Glutamatergic neuron (in vitro differentiated cells): ENCODE measurements at regions not wholly inside any gene's neighbourhood (a gene's known extent, or its start where the extent isn't known, plus 50 kb on each side); places are given as distances from the start of the nearest gene placed in this dataset.

ENCODE experiments used
- DNase-seq: peaks from one replicate; pipeline ENCODE4 v3.0.0; 2022
- H3K27ac Mint-ChIP-seq: one replicate; pipeline ENCODE4 v1.8.0; 2020; ENCODE audit warnings: mild to moderate bottlenecking, mixed read lengths, inconsistent platforms; ENCODE audit not compliant: unreplicated experiment
- H3K27me3 Mint-ChIP-seq: one replicate; pipeline ENCODE4 v1.8.0; 2020; ENCODE audit warnings: mild to moderate bottlenecking, moderate library complexity, mixed read lengths, inconsistent platforms; ENCODE audit not compliant: unreplicated experiment
- H3K36me3 Mint-ChIP-seq: one replicate; pipeline ENCODE4 v1.8.0; 2020; ENCODE audit warnings: mild to moderate bottlenecking, mixed read lengths, inconsistent platforms; ENCODE audit not compliant: unreplicated experiment
- H3K4me1 Mint-ChIP-seq: one replicate; pipeline ENCODE4 v1.8.0; 2020; ENCODE audit warnings: mild to moderate bottlenecking, low read depth, mixed read lengths, inconsistent platforms; ENCODE audit not compliant: unreplicated experiment
- H3K4me3 Mint-ChIP-seq: one replicate; pipeline ENCODE4 v1.8.0; 2020; ENCODE audit warnings: mild to moderate bottlenecking, mixed read lengths, inconsistent platforms; ENCODE audit not compliant: unreplicated experiment
- H3K9me3 Mint-ChIP-seq: one replicate; pipeline ENCODE4 v1.8.0; 2020; ENCODE audit warnings: mild to moderate bottlenecking, moderate library complexity, mixed read lengths, inconsistent platforms; ENCODE audit not compliant: unreplicated experiment
- CTCF ChIP-seq: fragments of 200-600 bp; sonication (generic); IDR thresholded peaks from one replicate; pipeline ENCODE4 v1.5.0; 2021; ENCODE audit not compliant: partially characterized antibody, unreplicated experiment

GRCh38 chr18:60812921-60813320 is 440.3 kb upstream of the MC4R start:
- TF ChIP-seq CTCF = no peak
- Mint-ChIP-seq H3K27ac (no peak overlapping the region), H3K9me3 (no peaks in the 10 kb centered on the region), H3K4me3 (no peak overlapping the region), H3K4me1 (no peaks in the 10 kb centered on the region), H3K27me3 (no peaks in the 10 kb centered on the region), H3K36me3 (no peaks in the 10 kb centered on the region)
- DNase-seq = no peak

GRCh38 chr18:60826346-60826745 is 453.8 kb upstream of the MC4R start:
- no peak overlapping the region for H3K27ac Mint-ChIP-seq
- no peaks in the 10 kb centered on the region for H3K4me1 Mint-ChIP-seq
- H3K9me3 Mint-ChIP-seq = no peaks in the 10 kb centered on the region
- no peak for TF ChIP-seq CTCF
- H3K36me3 Mint-ChIP-seq = no peaks in the 10 kb centered on the region
- H3K27me3 Mint-ChIP-seq = no peaks in the 10 kb centered on the region
- H3K4me3 Mint-ChIP-seq = no peak overlapping the region
- no peak for DNase-seq

GRCh38 chr18:60831971-60832370 is 459.4 kb upstream of the MC4R start:
- TF ChIP-seq CTCF = no peak
- Mint-ChIP-seq H3K4me3 (no peak overlapping the region), H3K4me1 (peaks cover 4% of the 10 kb centered on the region), H3K36me3 (no peaks in the 10 kb centered on the region), H3K9me3 (no peaks in the 10 kb centered on the region), H3K27ac (no peak overlapping the region), H3K27me3 (no peaks in the 10 kb centered on the region)
- DNase-seq = no peak

- H3K27ac Mint-ChIP-seq = no peak overlapping the region
- H3K4me3 Mint-ChIP-seq = no peak overlapping the region
- DNase-seq = no peak
Observed at GRCh38 chr18:60838677-60839076, 466.1 kb upstream of the MC4R start.

GRCh38 chr18:60846396-60846795 is 473.8 kb upstream of the MC4R start:
- Mint-ChIP-seq H3K4me3 (no peak overlapping the region), H3K27me3 (no peaks in the 10 kb centered on the region), H3K36me3 (peaks cover 15% of the 10 kb centered on the region), H3K27ac (no peak overlapping the region), H3K4me1 (peaks cover 4% of the 10 kb centered on the region), H3K9me3 (peaks cover 5% of the 10 kb centered on the region)
- DNase-seq = no peak
- no peak for TF ChIP-seq CTCF

More at GRCh38 chr18:60838677-60839076, 466.1 kb upstream of the MC4R start:
- Mint-ChIP-seq H3K9me3 (no peaks in the 10 kb centered on the region), H3K36me3 (peaks cover 9% of the 10 kb centered on the region), H3K27me3 (no peaks in the 10 kb centered on the region), H3K4me1 (no peaks in the 10 kb centered on the region)
- TF ChIP-seq CTCF = no peak
